HG03469 (cell line): ENCODE measurements at regions not wholly inside any gene's neighbourhood (a gene's known extent, or its start where the extent isn't known, plus 50 kb on each side); places are given as distances from the start of the nearest gene placed in this dataset.

ENCODE experiments used
- ATAC-seq: cut with Tn5 transposase; IDR thresholded peaks from one replicate; pipeline ENCODE4 v1.9.1; 2021; ENCODE audit warnings: mild to moderate bottlenecking, moderate library complexity, moderate number of reproducible peaks; ENCODE audit not compliant: unreplicated experiment

DNA sequence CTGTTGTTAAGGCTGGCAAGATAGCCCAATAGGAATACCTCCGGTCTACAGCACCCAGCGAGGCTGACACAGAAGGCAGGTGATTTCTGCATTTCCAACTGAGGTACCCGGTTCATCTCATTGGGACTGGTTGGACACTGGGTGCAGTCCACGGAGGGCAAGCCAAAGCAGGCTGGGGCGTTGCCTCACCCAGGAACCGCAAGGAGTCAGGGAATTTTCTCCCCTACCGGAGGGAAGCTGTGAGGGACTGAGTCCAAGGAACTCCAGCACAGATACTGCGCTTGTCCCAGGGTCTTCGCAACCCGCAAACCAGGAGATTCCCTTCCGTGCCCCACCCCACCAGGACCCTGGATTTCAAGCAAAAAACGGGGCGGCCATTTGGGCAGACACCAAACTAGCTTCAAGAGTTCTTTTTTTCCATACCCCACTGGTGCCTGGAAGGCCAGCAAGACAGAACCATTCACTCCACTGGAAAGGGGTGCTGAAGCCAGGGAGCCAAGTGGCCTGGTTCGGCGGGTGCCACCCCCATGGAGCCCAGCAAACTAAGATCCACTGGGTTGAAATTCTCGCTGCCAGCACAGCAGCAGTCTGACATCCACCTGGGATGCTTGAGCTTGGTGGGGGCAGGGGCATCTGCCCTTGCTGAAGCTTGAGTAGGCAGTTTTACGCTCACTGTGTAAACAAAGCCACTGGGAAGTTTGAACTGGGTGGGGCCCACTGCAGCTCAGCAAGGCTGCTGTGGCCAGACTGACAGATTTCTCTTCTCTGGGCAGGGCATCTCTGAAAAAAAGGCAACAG lies 647.2 kb downstream of the BNC2 start:
- no peak for ATAC-seq

DNA sequence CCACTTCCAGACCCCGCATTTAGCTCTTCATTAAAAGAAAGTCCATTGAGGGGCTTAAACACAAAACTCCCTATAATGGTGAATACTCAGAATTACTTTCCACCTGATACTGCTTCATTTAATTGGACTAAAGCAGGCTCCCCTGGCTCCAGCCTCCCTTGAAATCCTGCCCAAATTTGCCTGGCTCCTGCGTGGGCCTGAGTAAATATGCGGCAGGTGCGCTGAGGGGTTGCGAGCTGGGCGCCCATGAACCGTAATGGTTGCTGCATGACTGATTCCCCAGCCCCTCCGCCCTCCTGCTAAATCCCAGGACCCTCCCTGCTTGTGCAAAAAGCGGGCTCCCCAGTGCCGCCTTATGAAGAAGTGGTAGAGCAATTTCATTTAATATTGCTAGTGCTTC lies 639.7 kb downstream of the BNC2 start:
- no peak for ATAC-seq

DNA sequence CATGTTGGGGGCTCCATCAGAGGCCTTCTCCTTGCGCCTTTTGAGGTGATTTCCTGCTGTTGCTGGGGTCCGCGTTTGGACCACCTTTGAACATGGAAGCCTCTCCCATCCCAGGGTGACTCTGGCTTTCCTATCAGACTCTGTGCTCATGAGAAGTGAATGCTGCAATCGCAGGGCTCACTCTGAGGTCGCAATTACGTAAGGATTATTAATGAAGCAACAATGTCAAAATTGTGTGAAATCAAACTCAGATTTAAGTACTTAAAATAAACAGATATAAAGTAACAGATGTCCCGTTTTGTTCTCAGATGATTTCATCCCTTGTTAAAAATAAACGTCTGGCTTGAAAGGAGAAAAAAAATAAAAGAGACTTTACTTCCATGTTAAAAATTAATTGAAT lies 634.2 kb downstream of the BNC2 start:
- no peak for ATAC-seq

DNA sequence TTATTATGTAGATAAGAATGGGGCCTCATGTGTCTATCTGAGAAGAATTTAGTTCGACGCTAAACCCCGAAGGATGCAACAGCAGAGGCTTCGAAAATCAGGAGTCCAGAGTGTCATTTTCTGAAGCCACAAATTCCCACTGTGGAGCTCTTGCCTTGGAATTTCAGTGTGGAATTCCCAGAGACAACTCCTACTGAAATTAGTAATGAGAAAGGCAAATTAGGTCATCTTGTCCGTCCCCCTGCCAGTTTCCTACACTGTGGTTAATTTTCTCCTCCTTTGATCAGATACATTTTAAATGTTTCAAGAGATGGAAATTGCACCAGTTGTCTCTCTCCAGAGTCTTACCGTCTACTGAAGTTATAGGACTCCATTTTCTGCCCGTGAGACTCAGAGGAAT lies 633.6 kb downstream of the BNC2 start:
- ATAC-seq: no peak

DNA sequence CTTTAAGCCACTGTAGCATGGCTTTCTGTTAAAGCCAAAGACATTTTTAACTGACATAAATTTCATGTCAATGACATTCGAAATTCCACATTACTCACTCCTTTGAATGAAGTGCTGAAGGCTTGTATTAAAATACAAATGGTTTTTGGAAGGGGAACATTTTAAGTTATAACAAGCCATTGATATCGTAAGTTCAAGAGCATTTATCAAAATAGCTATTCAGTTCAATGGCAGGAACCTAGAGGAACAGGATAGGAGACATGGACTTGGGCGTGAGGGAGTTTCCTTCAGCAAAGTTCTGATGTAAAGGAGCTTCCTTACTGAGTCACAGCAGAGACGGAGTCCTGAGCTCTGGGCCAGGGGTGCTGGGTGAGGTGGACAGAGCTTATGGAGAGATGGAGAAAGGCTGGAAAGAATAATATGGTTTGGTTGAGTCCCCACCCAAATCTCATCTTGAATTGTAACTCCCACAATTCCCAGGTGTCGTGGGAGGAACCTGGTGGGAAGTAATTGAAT lies 631.8 kb downstream of the BNC2 start:
- ATAC-seq: no peak

DNA sequence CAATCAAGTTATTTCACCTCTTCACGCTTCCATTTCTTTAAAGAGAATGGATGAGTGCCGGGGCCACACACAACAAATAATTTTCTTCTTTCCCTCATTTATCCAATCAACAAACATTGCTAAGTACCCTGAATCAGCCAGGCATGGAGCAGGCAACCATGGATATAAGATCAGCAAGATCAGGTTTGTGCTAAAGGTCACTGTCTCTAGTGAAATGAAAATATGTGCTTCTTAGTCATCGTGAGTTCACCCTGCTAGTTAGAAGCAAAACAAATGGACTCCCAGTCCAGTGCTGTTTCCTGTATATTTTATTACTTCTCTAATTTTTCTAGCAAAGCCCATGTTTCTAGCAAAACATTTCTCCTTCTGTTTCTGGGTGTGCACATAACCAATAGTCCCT lies 629.2 kb downstream of the BNC2 start:
- no peak for ATAC-seq

DNA sequence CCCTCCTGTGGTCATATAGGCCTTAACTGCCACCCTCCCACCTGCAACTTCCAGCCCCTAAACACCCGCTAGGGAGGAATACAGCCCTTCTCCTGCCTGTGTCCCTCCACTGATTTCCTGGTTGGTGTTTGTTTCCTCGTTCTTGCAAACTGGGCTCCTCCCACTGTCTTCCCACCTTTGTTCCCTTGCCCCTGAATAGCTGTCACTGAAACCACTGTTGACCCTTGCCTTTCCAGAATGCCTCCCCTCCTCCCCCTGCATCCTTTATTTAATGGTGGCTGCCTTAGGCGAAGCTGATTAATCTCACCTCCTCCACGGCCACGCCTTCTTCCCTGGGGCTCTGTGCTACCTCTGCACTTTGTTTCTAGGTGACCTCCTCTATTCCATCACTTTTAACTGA lies 626.7 kb downstream of the BNC2 start:
- ATAC-seq: no peak

DNA sequence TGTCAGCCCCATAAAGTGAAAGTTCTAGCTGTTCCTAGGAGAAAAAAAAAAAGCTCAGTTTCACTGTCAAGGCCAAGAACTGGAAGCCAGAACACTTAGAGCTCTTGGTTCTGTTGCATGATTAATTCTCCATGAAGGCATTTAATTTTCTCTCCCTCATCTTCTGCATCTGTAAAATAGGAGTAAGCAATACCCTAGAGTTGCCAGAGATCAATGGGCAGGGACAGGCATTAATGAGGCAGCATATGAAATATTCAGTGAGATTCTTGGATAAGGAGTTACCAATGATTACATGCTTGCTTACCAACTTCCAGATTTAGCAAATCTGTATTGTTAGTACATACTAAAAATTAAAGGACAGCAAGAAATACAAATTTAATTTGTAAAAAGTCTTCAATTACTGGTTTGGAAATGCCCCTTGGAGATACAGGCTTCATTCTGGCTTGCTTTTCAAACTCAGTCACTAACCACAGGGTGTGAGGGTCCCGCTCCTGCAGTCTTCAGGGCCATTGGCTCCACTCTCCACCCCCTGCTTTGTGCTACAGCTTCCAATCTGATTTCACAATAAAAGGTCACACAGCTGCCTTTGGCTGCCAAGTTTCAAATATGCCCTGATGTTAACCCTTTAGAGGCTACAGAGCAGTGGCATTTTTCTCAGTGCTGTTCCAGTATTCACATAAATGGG lies 624.6 kb downstream of the BNC2 start:
- no peak for ATAC-seq

DNA sequence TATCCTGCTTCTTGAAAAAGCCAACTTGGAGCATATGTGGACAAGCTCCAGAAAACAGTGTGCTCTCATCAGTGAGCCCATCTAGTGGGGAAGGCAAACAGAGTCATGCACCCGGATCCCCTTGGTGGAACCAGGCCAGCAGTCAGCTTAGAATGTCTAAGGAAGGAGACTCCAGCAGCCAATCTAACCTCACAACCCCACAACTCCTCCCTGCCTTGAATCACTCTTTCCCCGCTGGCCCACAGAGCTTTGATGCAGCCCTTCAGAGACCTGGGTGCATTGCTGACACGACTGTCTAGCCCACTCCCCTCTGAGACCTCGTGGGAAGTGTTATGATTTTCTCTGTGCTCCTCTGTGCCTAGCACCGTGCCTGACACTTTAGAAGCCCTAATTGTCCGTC lies 623.7 kb downstream of the BNC2 start:
- ATAC-seq: no peak

DNA sequence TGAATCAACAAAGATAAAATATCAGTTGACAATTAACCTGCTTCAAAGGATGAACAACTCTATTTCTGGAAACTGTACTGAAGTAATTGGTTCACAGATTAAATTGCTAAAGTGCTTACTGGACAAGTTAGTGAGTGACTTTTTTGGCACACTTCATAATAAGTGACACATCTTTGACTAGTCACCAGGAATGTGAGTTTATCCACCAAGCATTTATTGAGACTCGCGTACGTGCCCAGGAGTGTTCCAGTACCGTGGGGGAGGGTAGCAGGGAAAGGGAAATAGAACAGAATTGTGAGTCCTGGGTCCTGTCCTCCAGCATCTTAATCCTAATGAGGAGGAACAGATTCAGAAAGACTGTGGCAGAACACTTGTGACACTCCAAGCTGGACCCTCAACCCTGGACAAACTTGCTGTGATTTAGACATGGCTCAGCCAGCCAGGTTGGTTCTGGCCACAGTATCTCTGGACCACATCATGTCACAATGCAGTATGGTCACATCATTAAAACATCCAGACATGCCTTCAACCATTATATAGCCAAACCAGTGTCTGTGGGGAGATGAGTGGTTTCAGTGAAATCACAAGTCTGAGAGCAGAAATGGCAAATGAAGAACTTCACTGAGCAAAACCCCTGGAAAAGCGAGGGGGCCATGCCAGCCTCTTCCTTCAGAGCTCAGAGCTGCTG lies 623.1 kb downstream of the BNC2 start:
- ATAC-seq: no peak

DNA sequence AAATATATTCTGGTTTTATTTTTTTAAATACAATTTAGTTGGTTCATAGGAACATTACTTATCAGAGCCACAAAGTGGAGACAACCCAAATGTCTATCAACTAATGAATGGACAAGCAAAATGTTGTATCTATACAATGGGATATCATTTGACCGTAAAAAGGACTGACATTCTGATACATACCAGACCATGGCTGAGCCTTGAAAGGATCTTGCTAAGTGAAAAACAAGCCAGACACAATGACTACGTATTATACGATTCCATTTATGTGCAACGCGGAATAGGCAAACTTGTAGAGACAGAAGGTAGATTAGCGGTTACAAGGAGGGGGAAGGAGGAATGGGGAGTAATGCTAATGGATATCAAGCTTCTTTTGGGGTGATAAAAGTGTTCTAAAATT lies 621.6 kb downstream of the BNC2 start:
- ATAC-seq: no peak

DNA sequence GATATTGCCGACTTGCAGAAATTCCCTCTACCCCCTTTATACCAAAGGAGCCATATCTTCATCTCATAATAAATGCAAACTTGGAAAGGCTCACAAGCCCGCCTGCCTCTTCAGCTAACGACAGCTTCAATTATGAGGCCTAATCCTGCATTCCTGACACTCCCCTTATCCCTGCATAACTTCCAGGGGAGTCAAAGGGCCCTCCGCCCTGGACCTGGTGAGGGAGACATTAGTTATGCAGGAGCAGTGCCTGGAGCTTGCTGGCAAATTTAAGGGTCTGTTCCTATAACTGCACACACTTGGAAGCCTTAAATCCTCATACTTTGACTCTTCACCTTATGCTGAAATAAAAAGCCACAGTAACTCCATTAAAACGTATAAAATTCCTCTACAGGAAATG lies 617.9 kb downstream of the BNC2 start:
- ATAC-seq: no peak

DNA sequence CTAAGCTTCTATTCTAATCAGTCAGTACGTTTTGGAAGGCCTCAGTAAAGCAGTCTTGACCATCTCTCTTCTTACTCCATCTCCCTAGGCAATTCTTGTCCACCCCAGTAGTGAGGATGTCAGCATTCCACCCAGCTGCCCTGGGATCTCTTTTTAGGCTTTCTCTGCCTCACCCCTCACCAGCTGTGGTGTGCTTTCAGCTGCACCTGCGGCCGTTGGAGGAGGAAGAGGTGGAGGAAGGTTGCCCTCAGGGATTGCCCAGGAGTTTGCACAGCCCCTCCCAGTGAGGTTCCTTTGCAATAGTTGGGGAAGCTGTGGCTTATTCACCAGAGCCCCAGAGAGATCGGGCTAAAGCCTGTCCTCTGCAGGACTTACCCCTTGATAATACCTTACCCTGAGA lies 615.8 kb downstream of the BNC2 start:
- ATAC-seq: no peak

DNA sequence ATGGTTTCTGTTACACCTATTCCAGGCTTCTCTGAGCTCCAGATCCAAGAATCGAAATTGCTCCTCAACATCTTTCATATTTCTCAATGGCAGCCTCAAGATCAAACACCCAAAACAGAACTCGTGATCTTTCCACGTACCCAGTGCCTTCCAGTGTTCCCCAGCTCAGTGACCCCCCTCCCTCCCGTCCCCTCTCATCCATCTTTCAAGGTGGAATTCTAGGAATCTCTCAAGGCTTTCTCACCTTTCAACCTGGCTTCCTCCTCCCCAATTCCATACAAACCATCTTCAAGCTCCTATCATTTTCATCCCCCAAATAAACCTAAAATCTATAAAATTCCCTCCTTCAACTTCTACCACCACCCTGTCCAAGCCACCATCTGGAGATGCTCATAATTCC lies 615.3 kb downstream of the BNC2 start:
- no peak for ATAC-seq

DNA sequence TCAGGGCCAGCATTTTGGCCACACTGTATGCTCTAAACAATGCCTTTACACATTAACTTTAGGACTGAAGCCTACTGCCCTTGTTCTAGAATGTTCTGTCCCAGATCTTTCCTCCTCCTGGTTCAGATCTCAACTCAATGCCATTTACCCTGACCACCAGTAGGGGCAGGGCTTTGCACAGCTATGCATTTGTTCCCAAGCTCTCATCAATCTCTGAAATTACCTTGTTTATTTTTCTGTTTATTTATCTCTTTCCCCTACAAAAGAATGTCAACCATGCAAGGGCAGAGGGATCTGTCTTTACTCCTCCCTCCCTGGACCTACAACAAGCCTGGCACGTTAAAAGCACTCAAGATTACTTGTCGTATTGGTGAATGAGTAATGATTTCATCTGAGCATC lies 612.9 kb downstream of the BNC2 start:
- no peak for ATAC-seq

DNA sequence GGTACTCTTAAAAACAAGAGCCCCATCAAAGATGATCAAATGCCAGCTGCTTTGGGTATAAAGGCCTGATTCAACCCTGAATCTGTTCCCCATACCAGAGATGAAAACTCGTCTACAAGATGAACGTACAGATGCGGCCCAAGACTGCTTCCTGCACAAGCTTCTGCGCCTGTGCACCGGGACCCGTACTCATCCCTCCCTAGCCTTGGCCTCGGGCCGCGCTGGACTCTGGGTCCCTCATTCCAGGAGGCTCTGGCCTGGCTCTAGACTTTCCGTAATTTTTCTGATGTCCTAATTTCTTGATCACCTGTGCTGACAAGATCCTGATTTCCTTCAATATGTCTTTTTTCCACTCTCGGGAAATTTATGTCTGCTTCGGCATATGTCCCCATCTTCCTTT lies 612.3 kb downstream of the BNC2 start:
- no peak for ATAC-seq

DNA sequence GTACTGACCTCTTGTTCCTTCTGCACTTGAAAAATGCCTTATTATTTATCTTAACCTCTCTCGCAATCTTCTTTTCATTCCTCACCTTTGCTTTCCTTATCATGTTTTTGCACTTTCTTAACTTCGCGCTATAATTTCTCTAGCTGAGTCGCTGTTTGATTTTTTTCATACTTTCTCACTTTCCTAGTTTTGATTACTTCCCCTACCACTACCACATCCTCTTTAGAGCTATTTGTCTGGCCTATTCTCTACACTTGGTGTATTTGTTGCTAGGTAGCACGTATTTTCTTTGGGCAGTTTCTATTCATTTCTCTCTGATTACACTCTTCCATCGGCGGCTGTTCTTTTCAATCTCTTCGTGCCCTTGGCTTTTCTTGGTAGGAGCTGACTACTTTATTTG lies 611.8 kb downstream of the BNC2 start:
- ATAC-seq: no peak

DNA sequence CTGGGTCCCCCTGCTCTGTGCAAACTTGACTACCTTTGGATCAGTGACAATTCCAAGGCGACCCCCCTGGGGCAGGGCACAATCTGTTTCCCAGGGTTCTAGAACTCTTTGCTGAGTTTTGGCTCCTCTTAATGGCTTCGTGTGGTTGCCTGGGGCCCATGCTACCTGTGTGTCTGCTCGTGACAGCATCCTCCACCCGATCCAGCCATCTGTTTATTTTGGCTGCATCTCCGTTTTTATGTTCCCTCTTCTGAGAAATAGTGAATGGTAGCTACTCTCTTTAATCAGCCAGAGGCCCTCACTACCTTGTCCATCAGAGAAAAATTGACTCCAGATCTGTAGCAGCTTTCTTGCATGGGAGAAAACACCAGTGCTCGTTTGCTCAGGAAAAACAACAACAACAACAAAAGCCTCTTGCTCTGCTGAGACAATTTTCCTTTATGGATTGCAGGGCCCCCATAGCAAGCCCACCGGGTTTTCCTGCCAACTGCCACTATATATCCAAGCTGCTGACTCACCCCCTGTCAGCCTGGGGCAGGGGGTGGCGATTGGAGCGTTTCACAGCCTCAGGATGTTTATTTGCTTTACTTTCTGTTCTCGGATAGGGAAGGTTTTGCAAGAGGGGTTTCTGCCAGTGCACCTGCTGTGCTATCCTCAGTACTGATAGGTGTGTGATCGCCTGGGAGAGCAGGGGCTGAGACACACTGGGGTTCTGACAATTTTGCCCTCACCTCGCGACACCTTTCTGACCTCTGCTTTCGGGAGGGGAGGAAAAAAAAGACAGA lies 607.8 kb downstream of the BNC2 start:
- ATAC-seq: no peak

DNA sequence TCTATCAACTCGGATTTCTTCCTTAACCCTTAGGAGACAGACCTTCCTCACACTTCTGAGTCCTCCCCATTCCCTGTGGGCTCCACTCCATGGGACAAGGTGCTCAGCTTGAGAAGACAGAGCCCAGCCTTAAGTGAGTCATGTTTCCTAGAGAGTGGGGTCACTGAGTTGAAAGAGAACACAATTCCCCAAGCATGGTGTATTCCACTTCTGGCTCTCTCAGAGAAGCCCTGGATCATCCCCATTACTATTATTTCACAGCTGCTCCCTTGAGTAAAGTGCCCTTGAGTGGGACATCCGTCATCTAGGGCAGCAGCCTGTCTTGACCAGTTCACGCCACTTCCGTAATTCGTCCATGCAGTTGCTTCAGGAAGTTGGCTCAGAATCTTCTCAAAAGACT lies 604.8 kb downstream of the BNC2 start:
- ATAC-seq: no peak

DNA sequence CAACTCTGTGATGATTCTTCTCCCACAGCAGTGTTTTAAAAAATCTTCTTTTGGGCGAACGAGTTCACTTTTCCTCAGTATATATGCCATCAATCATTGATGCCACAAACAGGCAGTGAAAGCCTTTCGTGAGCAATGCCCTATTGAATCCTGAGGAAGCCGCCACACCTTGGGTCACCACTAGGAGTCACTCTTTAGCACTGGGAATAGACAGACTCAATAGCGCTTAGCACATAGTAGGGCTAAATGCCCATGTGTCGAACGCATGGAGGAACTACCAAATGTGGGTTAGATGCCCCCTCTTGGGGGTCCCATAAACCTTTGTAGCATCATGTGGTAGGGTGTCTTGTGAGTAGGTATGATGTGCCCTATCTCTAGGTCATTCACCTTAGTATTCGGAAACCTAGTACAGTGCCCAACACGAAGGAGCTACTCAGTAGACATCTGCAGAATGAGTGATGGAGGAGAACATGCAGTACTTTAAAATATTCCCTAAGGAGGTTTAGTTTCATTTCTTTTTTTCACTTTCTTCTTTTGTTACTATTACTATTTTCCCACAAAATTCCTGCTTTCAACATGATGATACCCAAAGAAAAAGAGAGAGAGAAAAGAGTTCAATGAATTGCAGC lies 603.7 kb downstream of the BNC2 start:
- no peak for ATAC-seq
